Activated T-helper 17 cell treated with anti-CD3 and anti-CD28 coated beads, Interleukin-2, amount 50 U/mL, for 72 hours (primary cell): ENCODE measurements at regions not wholly inside any gene's neighbourhood (a gene's known extent, or its start where the extent isn't known, plus 50 kb on each side); places are given as distances from the start of the nearest gene placed in this dataset.
"Not testable (repeated sequence)": the region's sequence is repeated elsewhere in the genome, so short reads cannot be mapped to it uniquely, and the experiment has no call there.

ENCODE experiments used
- ATAC-seq: fragments of 150-1000 bp; cut with Tn5 transposase; replicated peaks from 2 replicates; pipeline ENCODE4 v1.10.0; 2021; ENCODE audit warnings: mild to moderate bottlenecking, moderate library complexity
- H3K27ac Mint-ChIP-seq: one replicate; pipeline ENCODE4 v1.8.0; 2022; ENCODE audit warnings: mixed read lengths
- H3K27me3 Mint-ChIP-seq: one replicate; pipeline ENCODE4 v1.8.0; 2022; ENCODE audit warnings: mixed read lengths
- H3K36me3 Mint-ChIP-seq: one replicate; pipeline ENCODE4 v1.8.0; 2022; ENCODE audit warnings: low read depth, mild to moderate bottlenecking, mixed read lengths
- H3K4me1 Mint-ChIP-seq: one replicate; pipeline ENCODE4 v1.8.0; 2022; ENCODE audit warnings: mixed read lengths
- H3K4me3 Mint-ChIP-seq: one replicate; pipeline ENCODE4 v1.8.0; 2022; ENCODE audit warnings: mild to moderate bottlenecking, mixed read lengths
- H3K9me3 Mint-ChIP-seq: one replicate; pipeline ENCODE4 v1.8.0; 2022; ENCODE audit warnings: mixed read lengths

- no peaks in the 10 kb centered on the region for H3K36me3 Mint-ChIP-seq
- ATAC-seq = no peak
- no peaks in the 10 kb centered on the region for H3K4me1 Mint-ChIP-seq
- no peak overlapping the region for H3K27ac Mint-ChIP-seq
- no peak overlapping the region for H3K4me3 Mint-ChIP-seq
- no peaks in the 10 kb centered on the region for H3K27me3 Mint-ChIP-seq
- no peaks in the 10 kb centered on the region for H3K9me3 Mint-ChIP-seq
Measured at GRCh38 chr3:20558161-20558560, 372.2 kb upstream of the SGO1 start.

DNA sequence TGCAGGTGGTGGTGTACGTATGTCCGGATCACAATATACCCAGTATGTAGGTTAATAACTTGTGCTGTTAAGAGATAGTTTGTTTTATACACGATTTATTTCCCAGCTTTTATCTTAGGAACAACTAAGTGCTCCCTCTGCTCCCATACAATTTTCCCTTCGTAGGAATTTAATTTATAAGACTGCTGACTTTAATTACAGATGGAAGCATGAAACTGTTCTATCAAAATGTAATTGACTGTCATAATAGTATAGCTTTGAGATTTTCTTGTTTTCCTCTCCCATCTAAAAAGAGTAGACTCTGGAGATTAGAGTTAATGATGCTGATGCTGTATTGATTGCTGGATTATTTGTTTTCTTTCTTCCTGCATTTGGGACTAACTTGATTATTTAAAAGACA is 370.7 kb upstream of the SGO1 start:
- Mint-ChIP-seq H3K4me1 (no peaks in the 10 kb centered on the region), H3K36me3 (no peaks in the 10 kb centered on the region)
- no peak for ATAC-seq

GRCh38 chr3:20552605-20553275 is 366.7 kb upstream of the SGO1 start:
- Mint-ChIP-seq H3K9me3 (peaks cover 4% of the 10 kb centered on the region), H3K4me3 (no peak overlapping the region), H3K27me3 (no peaks in the 10 kb centered on the region), H3K27ac (no peak overlapping the region), H3K4me1 (no peaks in the 10 kb centered on the region), H3K36me3 (no peaks in the 10 kb centered on the region)
- no peak for ATAC-seq

More for the DNA sequence above, 370.7 kb upstream of the SGO1 start:
- peaks cover 4% of the 10 kb centered on the region for H3K9me3 Mint-ChIP-seq
- H3K4me3 Mint-ChIP-seq = no peak overlapping the region
- H3K27ac Mint-ChIP-seq = no peak overlapping the region
- H3K27me3 Mint-ChIP-seq = no peaks in the 10 kb centered on the region

GRCh38 chr3:20547361-20548269 is 361.6 kb upstream of the SGO1 start:
- H3K9me3 Mint-ChIP-seq, ATAC-seq, H3K4me3 Mint-ChIP-seq, H3K27me3 Mint-ChIP-seq, H3K27ac Mint-ChIP-seq, H3K4me1 Mint-ChIP-seq, H3K36me3 Mint-ChIP-seq: not testable (repeated sequence)

- H3K27me3 Mint-ChIP-seq = no peaks in the 10 kb centered on the region
- H3K27ac Mint-ChIP-seq = no peak overlapping the region
- no peaks in the 10 kb centered on the region for H3K9me3 Mint-ChIP-seq
- H3K4me3 Mint-ChIP-seq = no peak overlapping the region
- no peaks in the 10 kb centered on the region for H3K36me3 Mint-ChIP-seq
- H3K4me1 Mint-ChIP-seq = no peaks in the 10 kb centered on the region
- ATAC-seq = no peak
Measured at GRCh38 chr3:20546636-20547035, 360.6 kb upstream of the SGO1 start.

- H3K4me3 Mint-ChIP-seq = no peak overlapping the region
- H3K4me1 Mint-ChIP-seq = no peaks in the 10 kb centered on the region
- no peak for ATAC-seq
- no peaks in the 10 kb centered on the region for H3K27me3 Mint-ChIP-seq
- H3K9me3 Mint-ChIP-seq = no peaks in the 10 kb centered on the region
- H3K36me3 Mint-ChIP-seq = no peaks in the 10 kb centered on the region
- no peak overlapping the region for H3K27ac Mint-ChIP-seq
Measured at GRCh38 chr3:20543535-20544226, 357.7 kb upstream of the SGO1 start.

GRCh38 chr3:20540066-20540465 is 354.1 kb upstream of the SGO1 start:
- Mint-ChIP-seq H3K36me3 (no peaks in the 10 kb centered on the region), H3K4me1 (no peaks in the 10 kb centered on the region), H3K9me3 (no peaks in the 10 kb centered on the region), H3K27me3 (no peaks in the 10 kb centered on the region), H3K4me3 (no peak overlapping the region), H3K27ac (no peak overlapping the region)
- ATAC-seq = no peak

DNA sequence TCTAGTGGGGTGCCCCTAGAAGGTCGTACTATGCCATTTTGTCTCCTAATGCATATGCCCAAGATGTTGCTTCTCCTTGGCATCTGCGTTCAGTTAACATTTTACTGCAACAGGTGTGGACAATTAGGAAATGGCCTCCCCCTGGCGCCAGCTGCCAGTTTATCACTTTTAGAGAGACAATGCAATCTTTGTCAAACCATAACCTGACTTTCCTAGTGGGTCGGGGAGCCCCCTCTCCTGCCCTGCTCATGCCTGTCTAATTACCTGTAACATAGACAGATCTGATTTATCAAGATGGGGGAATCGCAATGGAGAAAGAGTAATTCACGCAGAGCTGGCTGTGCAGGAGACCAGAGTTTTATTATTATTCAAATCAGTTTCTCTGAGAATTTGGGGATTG is 353.7 kb upstream of the SGO1 start:
- ATAC-seq = no peak
- Mint-ChIP-seq H3K27ac (no peak overlapping the region), H3K27me3 (no peaks in the 10 kb centered on the region), H3K36me3 (no peaks in the 10 kb centered on the region), H3K9me3 (no peaks in the 10 kb centered on the region), H3K4me3 (no peak overlapping the region), H3K4me1 (no peaks in the 10 kb centered on the region)

GRCh38 chr3:20537234-20537633 is 351.2 kb upstream of the SGO1 start:
- H3K9me3 Mint-ChIP-seq = no peaks in the 10 kb centered on the region
- no peak overlapping the region for H3K4me3 Mint-ChIP-seq

GRCh38 chr3:20529911-20530310 is 343.9 kb upstream of the SGO1 start:
- no peak overlapping the region for H3K27ac Mint-ChIP-seq
- no peaks in the 10 kb centered on the region for H3K4me1 Mint-ChIP-seq
- no peaks in the 10 kb centered on the region for H3K36me3 Mint-ChIP-seq
- no peak overlapping the region for H3K4me3 Mint-ChIP-seq
- ATAC-seq = no peak
- peaks cover 6% of the 10 kb centered on the region for H3K9me3 Mint-ChIP-seq
- no peaks in the 10 kb centered on the region for H3K27me3 Mint-ChIP-seq

More at GRCh38 chr3:20537234-20537633, 351.2 kb upstream of the SGO1 start:
- H3K27ac Mint-ChIP-seq = no peak overlapping the region
- no peaks in the 10 kb centered on the region for H3K36me3 Mint-ChIP-seq
- no peaks in the 10 kb centered on the region for H3K4me1 Mint-ChIP-seq
- H3K27me3 Mint-ChIP-seq = no peaks in the 10 kb centered on the region
- ATAC-seq = no peak

DNA sequence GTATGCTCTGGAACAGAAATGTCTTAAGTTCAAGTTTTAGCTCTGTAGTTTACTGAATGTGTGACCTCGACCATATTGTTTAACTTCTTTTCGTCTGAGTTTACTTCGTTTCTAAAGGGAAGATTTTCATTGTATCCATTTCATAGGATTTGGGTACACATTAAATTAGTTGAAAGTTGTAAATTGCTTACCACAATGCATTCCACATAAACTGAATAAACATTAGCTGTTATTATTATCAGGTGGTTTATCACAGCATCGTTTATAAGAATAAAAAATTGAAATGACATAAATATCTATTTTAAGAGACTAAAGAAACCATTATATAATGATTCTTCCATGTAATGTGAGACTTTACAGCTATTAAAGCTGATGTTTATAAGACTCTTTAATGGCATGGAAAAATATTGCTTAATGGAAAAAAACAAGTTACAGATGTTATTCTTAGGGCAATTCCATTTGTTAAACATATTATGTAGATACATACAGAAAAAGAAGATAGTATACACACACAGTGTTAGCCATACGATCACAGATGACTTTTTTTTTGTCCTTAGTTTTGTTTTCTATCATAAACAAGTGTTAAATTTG is 342.3 kb upstream of the SGO1 start:
- H3K9me3 Mint-ChIP-seq = peaks cover 6% of the 10 kb centered on the region
- no peaks in the 10 kb centered on the region for H3K27me3 Mint-ChIP-seq
- no peak overlapping the region for H3K4me3 Mint-ChIP-seq
- H3K4me1 Mint-ChIP-seq = no peaks in the 10 kb centered on the region
- H3K27ac Mint-ChIP-seq = no peak overlapping the region
- no peaks in the 10 kb centered on the region for H3K36me3 Mint-ChIP-seq
- ATAC-seq = no peak

GRCh38 chr3:20527368-20527767 is 341.4 kb upstream of the SGO1 start:
- Mint-ChIP-seq H3K4me1 (no peaks in the 10 kb centered on the region), H3K27ac (no peak overlapping the region), H3K4me3 (no peak overlapping the region), H3K27me3 (no peaks in the 10 kb centered on the region), H3K36me3 (no peaks in the 10 kb centered on the region), H3K9me3 (peaks cover 6% of the 10 kb centered on the region)
- ATAC-seq = no peak

DNA sequence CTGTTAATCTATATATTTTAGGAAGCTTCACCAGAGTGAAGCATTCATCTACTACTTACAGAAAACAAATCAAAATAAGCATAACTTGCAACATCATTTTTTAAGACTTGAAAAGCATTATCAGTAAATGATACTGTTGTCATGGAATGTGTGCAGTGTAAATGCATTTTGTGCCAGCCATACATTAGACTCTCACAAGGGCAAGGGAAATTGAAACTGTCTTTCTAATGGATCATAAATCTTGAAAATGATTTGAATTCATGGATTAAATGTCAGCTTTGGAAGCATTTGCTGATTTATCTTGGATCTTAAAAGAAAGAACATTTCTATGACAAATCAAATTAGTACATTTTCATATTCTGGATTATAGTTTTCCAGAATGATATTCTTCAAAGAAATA is 338.3 kb upstream of the SGO1 start:
- no peak overlapping the region for H3K27ac Mint-ChIP-seq
- no peak for ATAC-seq
- no peaks in the 10 kb centered on the region for H3K4me1 Mint-ChIP-seq
- H3K4me3 Mint-ChIP-seq = no peak overlapping the region
- no peaks in the 10 kb centered on the region for H3K36me3 Mint-ChIP-seq
- peaks cover 6% of the 10 kb centered on the region for H3K9me3 Mint-ChIP-seq
- no peaks in the 10 kb centered on the region for H3K27me3 Mint-ChIP-seq

- no peaks in the 10 kb centered on the region for H3K4me1 Mint-ChIP-seq
- no peak for ATAC-seq
- no peak overlapping the region for H3K4me3 Mint-ChIP-seq
- peaks cover 6% of the 10 kb centered on the region for H3K9me3 Mint-ChIP-seq
- H3K36me3 Mint-ChIP-seq = no peaks in the 10 kb centered on the region
- no peak overlapping the region for H3K27ac Mint-ChIP-seq
- no peaks in the 10 kb centered on the region for H3K27me3 Mint-ChIP-seq
Measured at GRCh38 chr3:20523293-20523692, 337.3 kb upstream of the SGO1 start.
